GM19239 (cell line): ENCODE measurements at regions not wholly inside any gene's neighbourhood (a gene's known extent, or its start where the extent isn't known, plus 50 kb on each side); places are given as distances from the start of the nearest gene placed in this dataset.

Source experiments
- DNase-seq: peaks from one replicate; pipeline ENCODE4 v3.0.0; 2011; ENCODE audit warnings: low spot score; ENCODE audit not compliant: insufficient read length
- FAIRE-seq: peaks from 2 replicates; lab custom pipeline; 2011; peaks lifted over from hg19 to GRCh38; lab: Jason Lieb, UNC

GRCh38 chr18:25875551-25876240, 214.7 kb downstream of the SS18 start:
- no peak for FAIRE-seq
- no peak for DNase-seq

- FAIRE-seq (no peak), DNase-seq (no peak)
Observed at GRCh38 chr18:25873833-25874232, 216.6 kb downstream of the SS18 start.

GRCh38 chr18:25866331-25866730, 224.1 kb downstream of the SS18 start:
- DNase-seq = no peak
- no peak for FAIRE-seq

GRCh38 chr18:25862881-25863600, 227.4 kb downstream of the SS18 start:
- DNase-seq = no peak
- no peak for FAIRE-seq

GRCh38 chr18:25853691-25854433, 236.6 kb downstream of the SS18 start:
- DNase-seq (no peak), FAIRE-seq (no peak)

- DNase-seq = no peak
- FAIRE-seq = no peak
Observed at GRCh38 chr18:25843791-25844190, 246.6 kb downstream of the SS18 start.

GRCh38 chr18:25842665-25843064, 247.7 kb downstream of the SS18 start:
- FAIRE-seq (no peak), DNase-seq (no peak)

GRCh38 chr18:25834061-25834460, 256.4 kb downstream of the SS18 start:
- no peak for DNase-seq
- no peak for FAIRE-seq

- peak; percentile 73 for FAIRE-seq
Observed at GRCh38 chr18:25832001-25832604, 258.3 kb downstream of the SS18 start.

GRCh38 chr18:25831301-25831701, 259.1 kb downstream of the SS18 start:
- no peak for DNase-seq
- no peak for FAIRE-seq

More at GRCh38 chr18:25832001-25832604, 258.3 kb downstream of the SS18 start:
- DNase-seq = peak; percentile 23

GRCh38 chr18:25830787-25831186, 259.6 kb downstream of the SS18 start:
- no peak for FAIRE-seq
- no peak for DNase-seq

- FAIRE-seq (no peak), DNase-seq (no peak)
Observed at GRCh38 chr18:25827961-25828561, 262.4 kb downstream of the SS18 start.

GRCh38 chr18:25827228-25827627, 263.2 kb downstream of the SS18 start:
- no peak for FAIRE-seq
- no peak for DNase-seq

GRCh38 chr18:25826823-25827222, 263.6 kb downstream of the SS18 start:
- DNase-seq (no peak), FAIRE-seq (no peak)

GRCh38 chr18:25825979-25826776, 264.2 kb downstream of the SS18 start:
- DNase-seq (peak; percentile 4), FAIRE-seq (no peak)

GRCh38 chr18:25825056-25825455, 265.4 kb downstream of the SS18 start:
- DNase-seq (no peak), FAIRE-seq (no peak)

GRCh38 chr18:25819746-25820363, 270.6 kb downstream of the SS18 start:
- FAIRE-seq = no peak
- no peak for DNase-seq

GRCh38 chr18:25818505-25818904, 271.9 kb downstream of the SS18 start:
- DNase-seq (no peak), FAIRE-seq (no peak)
